ENCODE measurements at regions not wholly inside any gene's neighbourhood (a gene's known extent, or its start where the extent isn't known, plus 50 kb on each side); places are given as distances from the start of the nearest gene placed in this dataset.

GRCh38 chr6:99129835-99130234 is 182.1 kb upstream of the FBXL4 start:
- no peaks in the 10 kb centered on the region for H3K4me1 ChIP-seq (ENCODE audit: control insufficient read depth, low read length)
- no peak overlapping the region for H3K4me2 ChIP-seq (ENCODE audit: low read length)
- no peaks in the 10 kb centered on the region for H4K20me1 ChIP-seq (ENCODE audit: control insufficient read depth, insufficient read depth, low read depth, low read length)
- no peaks in the 10 kb centered on the region for H3K79me2 ChIP-seq (ENCODE audit: control insufficient read depth, low read length)
- no peaks in the 10 kb centered on the region for H3K9me3 ChIP-seq (ENCODE audit: control insufficient read depth, insufficient read depth, low read length)
- H3K9me2 ChIP-seq (replicated peaks; ENCODE audit: control insufficient read depth, low read length) = no peaks in the 10 kb centered on the region
- H3F3A ChIP-seq (ENCODE audit: control insufficient read depth, insufficient read depth) = no peaks in the 10 kb centered on the region
- no peak overlapping the region for H3K27ac ChIP-seq (ENCODE audit: low read depth, low read length)
- H3K27me3 ChIP-seq (ENCODE audit: control insufficient read depth, low read length) = no peaks in the 10 kb centered on the region
- no peak overlapping the region for H3K4me3 ChIP-seq (ENCODE audit: low read length)
- TF ChIP-seq CTCF (IDR thresholded peaks at IDR 0.05; ENCODE audit: low read depth, low read length, poor library complexity, severe bottlenecking) = no peak
- H3K36me3 ChIP-seq (ENCODE audit: control insufficient read depth, low read length) = no peaks in the 10 kb centered on the region

GRCh38 chr6:99121748-99122147 is 174.0 kb upstream of the FBXL4 start:
- no peaks in the 10 kb centered on the region for H3K4me1 ChIP-seq (ENCODE audit: control insufficient read depth, low read length)
- H3K27me3 ChIP-seq (ENCODE audit: control insufficient read depth, low read length) = no peaks in the 10 kb centered on the region; the same call in 1 of the 2 replicates
- no peaks in the 10 kb centered on the region for H3K36me3 ChIP-seq (ENCODE audit: control insufficient read depth, low read length)
- H3K9me3 ChIP-seq (ENCODE audit: control insufficient read depth, insufficient read depth, low read length) = no peaks in the 10 kb centered on the region
- no peak overlapping the region for H3K4me3 ChIP-seq (ENCODE audit: low read length)
- no peaks in the 10 kb centered on the region for H3K79me2 ChIP-seq (ENCODE audit: control insufficient read depth, low read length)
- TF ChIP-seq CTCF (IDR thresholded peaks at IDR 0.05; ENCODE audit: low read depth, low read length, poor library complexity, severe bottlenecking) (no peak), EZH2phosphoT487 (IDR thresholded peaks at IDR 0.05; ENCODE audit: borderline replicate concordance, low read length) (no peak)
- H4K20me1 ChIP-seq (ENCODE audit: control insufficient read depth, insufficient read depth, low read depth, low read length) = no peaks in the 10 kb centered on the region
- H3F3A ChIP-seq (ENCODE audit: control insufficient read depth, insufficient read depth) = no peaks in the 10 kb centered on the region
- H3K4me2 ChIP-seq (ENCODE audit: low read length) = no peak overlapping the region
- no peak overlapping the region for H3K27ac ChIP-seq (ENCODE audit: low read depth, low read length)
- no peaks in the 10 kb centered on the region for H3K9me2 ChIP-seq (replicated peaks; ENCODE audit: control insufficient read depth, low read length)

- H3K4me3 ChIP-seq (ENCODE audit: low read length) = no peak overlapping the region
- no peaks in the 10 kb centered on the region for H4K20me1 ChIP-seq (ENCODE audit: control insufficient read depth, insufficient read depth, low read depth, low read length)
- H3K9me3 ChIP-seq (ENCODE audit: control insufficient read depth, insufficient read depth, low read length) = no peaks in the 10 kb centered on the region
- no peaks in the 10 kb centered on the region for H3K79me2 ChIP-seq (ENCODE audit: control insufficient read depth, low read length)
- H3K27me3 ChIP-seq (ENCODE audit: control insufficient read depth, low read length) = no peaks in the 10 kb centered on the region; the same call in 1 of the 2 replicates
- no peaks in the 10 kb centered on the region for H3F3A ChIP-seq (ENCODE audit: control insufficient read depth, insufficient read depth)
- H3K36me3 ChIP-seq (ENCODE audit: control insufficient read depth, low read length) = no peaks in the 10 kb centered on the region
- TF ChIP-seq EZH2phosphoT487 (IDR thresholded peaks at IDR 0.05; ENCODE audit: borderline replicate concordance, low read length) (no peak), CTCF (IDR thresholded peaks at IDR 0.05; ENCODE audit: low read depth, low read length, poor library complexity, severe bottlenecking) (no peak)
- H3K27ac ChIP-seq (ENCODE audit: low read depth, low read length) = no peak overlapping the region
- no peaks in the 10 kb centered on the region for H3K9me2 ChIP-seq (replicated peaks; ENCODE audit: control insufficient read depth, low read length)
- H3K4me2 ChIP-seq (ENCODE audit: low read length) = no peak overlapping the region
- no peaks in the 10 kb centered on the region for H3K4me1 ChIP-seq (ENCODE audit: control insufficient read depth, low read length)
Measured at GRCh38 chr6:99120641-99121040, 172.9 kb upstream of the FBXL4 start.
